Activated B cell treated with CpG ODN at 0.5 μM for 24 hours (primary cell): ENCODE measurements at regions not wholly inside any gene's neighbourhood (a gene's known extent, or its start where the extent isn't known, plus 50 kb on each side); places are given as distances from the start of the nearest gene placed in this dataset.

Experiments used
- ATAC-seq: fragments of 200-7000 bp; cut with Tn5 transposase; one replicate; pipeline ENCODE4 v1.10.0; 2021; ENCODE audit warnings: low read depth, mild to moderate bottlenecking, moderate library complexity
- CTCF ChIA-PET: fragments of 350-600 bp; sonication (Branson Sonifier 250); formaldehyde crosslinking; loops from one replicate; lab custom pipeline; 2021; ENCODE audit warnings: antibody characterized with exemption; lab: Charles Lee
- POLR2A ChIA-PET: fragments of 350-600 bp; sonication (Branson Sonifier 250); formaldehyde crosslinking; loops from one replicate; lab custom pipeline; 2021; ENCODE audit warnings: antibody characterized with exemption; lab: Charles Lee
- DNase-seq: peaks from one replicate; pipeline ENCODE4 v3.0.0; 2022
- H3K27ac Mint-ChIP-seq: one replicate; pipeline ENCODE4 v1.8.0; 2020; ENCODE audit warnings: mixed read lengths
- H3K27me3 Mint-ChIP-seq: one replicate; pipeline ENCODE4 v1.8.0; 2021; ENCODE audit warnings: mixed read lengths
- H3K36me3 Mint-ChIP-seq: one replicate; pipeline ENCODE4 v1.8.0; 2021; ENCODE audit warnings: low read depth, mixed read lengths
- H3K4me1 Mint-ChIP-seq: one replicate; pipeline ENCODE4 v1.8.0; 2021; ENCODE audit warnings: mixed read lengths
- H3K4me3 Mint-ChIP-seq: one replicate; pipeline ENCODE4 v1.8.0; 2020; ENCODE audit warnings: mild to moderate bottlenecking, mixed read lengths
- H3K9me3 Mint-ChIP-seq: one replicate; pipeline ENCODE4 v1.8.0; 2020; ENCODE audit warnings: mixed read lengths
- intact Hi-C: fragments of 100-400 bp; cut with micrococcal nuclease; formaldehyde crosslinking; loops from one replicate; pipeline ENCODE4 v1.15.1; 2024
- TF ChIP-seq, protein P1 (sequence below): fragments of 200-600 bp; IDR thresholded peaks from one replicate; pipeline ENCODE4 v1.8.0; 2022; ENCODE audit warnings: antibody characterized with exemption, mild to moderate bottlenecking

DNA sequence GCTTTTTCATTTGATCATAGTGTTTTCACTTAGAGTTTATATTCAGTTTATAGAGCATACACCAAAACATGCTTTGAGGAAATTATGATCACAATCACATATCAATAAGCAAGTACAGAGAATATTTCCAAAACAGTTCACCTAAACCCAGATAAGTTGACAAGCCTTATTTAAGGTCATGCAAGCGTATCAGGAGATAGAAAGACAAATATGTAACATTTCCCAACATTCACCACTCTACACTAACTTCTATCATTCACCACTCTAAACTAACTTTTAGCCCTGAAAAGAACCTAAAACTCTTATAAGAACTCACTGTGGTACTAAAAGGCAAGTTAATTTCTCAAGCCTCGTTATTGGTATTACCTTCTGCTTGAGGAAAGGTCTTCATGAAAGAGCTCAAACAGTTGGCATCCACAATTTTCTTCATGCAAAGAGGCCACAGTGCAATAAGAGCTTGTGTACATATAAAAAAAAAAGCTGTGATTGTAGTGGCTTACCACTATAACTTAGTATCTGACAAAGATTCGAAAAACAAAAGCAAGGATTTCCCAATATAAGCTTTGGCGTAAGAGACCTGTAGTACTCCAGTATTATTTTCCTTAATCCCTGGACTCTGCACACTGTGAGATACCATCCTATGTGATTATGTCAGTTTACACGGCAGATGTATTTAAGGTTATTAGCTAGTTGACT lies 903.3 kb downstream of the STIM2 start:
- ATAC-seq (no peak), DNase-seq (no peak)
- Mint-ChIP-seq H3K9me3 (no peaks in the 10 kb centered on the region), H3K27me3 (no peaks in the 10 kb centered on the region), H3K4me3 (no peak overlapping the region), H3K4me1 (no peaks in the 10 kb centered on the region), H3K36me3 (no peaks in the 10 kb centered on the region), H3K27ac (no peak overlapping the region)
- POLR2A ChIA-PET, result no interaction called here
- CTCF ChIA-PET, result no interaction called here
- intact Hi-C loops, result no loop called here
- TF ChIP-seq, protein P1, sequence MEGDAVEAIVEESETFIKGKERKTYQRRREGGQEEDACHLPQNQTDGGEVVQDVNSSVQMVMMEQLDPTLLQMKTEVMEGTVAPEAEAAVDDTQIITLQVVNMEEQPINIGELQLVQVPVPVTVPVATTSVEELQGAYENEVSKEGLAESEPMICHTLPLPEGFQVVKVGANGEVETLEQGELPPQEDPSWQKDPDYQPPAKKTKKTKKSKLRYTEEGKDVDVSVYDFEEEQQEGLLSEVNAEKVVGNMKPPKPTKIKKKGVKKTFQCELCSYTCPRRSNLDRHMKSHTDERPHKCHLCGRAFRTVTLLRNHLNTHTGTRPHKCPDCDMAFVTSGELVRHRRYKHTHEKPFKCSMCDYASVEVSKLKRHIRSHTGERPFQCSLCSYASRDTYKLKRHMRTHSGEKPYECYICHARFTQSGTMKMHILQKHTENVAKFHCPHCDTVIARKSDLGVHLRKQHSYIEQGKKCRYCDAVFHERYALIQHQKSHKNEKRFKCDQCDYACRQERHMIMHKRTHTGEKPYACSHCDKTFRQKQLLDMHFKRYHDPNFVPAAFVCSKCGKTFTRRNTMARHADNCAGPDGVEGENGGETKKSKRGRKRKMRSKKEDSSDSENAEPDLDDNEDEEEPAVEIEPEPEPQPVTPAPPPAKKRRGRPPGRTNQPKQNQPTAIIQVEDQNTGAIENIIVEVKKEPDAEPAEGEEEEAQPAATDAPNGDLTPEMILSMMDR, result no peak

- intact Hi-C loops, result no loop called here
- no peak overlapping the region for H3K4me3 Mint-ChIP-seq
Observed at GRCh38 chr4:27764526-27764837, 903.8 kb downstream of the STIM2 start.

DNA sequence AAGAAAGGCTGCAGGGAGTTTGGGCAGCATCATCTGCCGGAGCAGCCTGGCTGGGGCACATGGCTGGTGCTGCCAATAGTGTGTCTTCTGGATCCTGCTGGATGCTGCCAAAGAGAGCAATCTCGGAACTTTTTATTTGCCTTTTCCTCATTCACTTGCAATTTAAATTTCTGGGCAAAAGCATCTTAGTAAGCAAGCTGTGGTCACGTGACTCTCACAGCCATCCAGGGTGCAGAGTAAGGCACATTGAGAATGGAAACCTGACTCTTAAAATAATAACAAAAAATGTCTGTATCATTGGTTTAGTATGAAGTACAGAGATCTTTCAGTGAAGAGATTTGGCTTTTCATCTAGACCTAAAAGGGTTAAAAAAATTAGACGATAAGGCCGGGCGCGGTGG lies 910.3 kb downstream of the STIM2 start:
- Mint-ChIP-seq H3K36me3 (no peaks in the 10 kb centered on the region), H3K27ac (no peak overlapping the region), H3K27me3 (no peaks in the 10 kb centered on the region), H3K9me3 (peaks cover 6% of the 10 kb centered on the region), H3K4me3 (no peak overlapping the region), H3K4me1 (no peaks in the 10 kb centered on the region)
- DNase-seq (no peak), ATAC-seq (no peak)
- CTCF ChIA-PET, result no interaction called here
- intact Hi-C loops, result no loop called here
- POLR2A ChIA-PET, result no interaction called here
- TF ChIP-seq, protein P1, result no peak

More at GRCh38 chr4:27764526-27764837, 903.8 kb downstream of the STIM2 start:
- H3K4me1 Mint-ChIP-seq, result no peaks in the 10 kb centered on the region
- ATAC-seq (no peak), DNase-seq (no peak)
- no peaks in the 10 kb centered on the region for H3K36me3 Mint-ChIP-seq
- TF ChIP-seq, protein P1, result no peak
- no peak overlapping the region for H3K27ac Mint-ChIP-seq
- POLR2A ChIA-PET, result no interaction called here
- H3K27me3 Mint-ChIP-seq, result no peaks in the 10 kb centered on the region
- CTCF ChIA-PET, result no interaction called here
- no peaks in the 10 kb centered on the region for H3K9me3 Mint-ChIP-seq

- CTCF ChIA-PET, result no interaction called here
- Mint-ChIP-seq H3K9me3 (peaks cover 6% of the 10 kb centered on the region), H3K27me3 (no peaks in the 10 kb centered on the region), H3K4me1 (no peaks in the 10 kb centered on the region), H3K27ac (no peak overlapping the region), H3K4me3 (no peak overlapping the region), H3K36me3 (no peaks in the 10 kb centered on the region)
- intact Hi-C loops, result no loop called here
- POLR2A ChIA-PET, result no interaction called here
- ATAC-seq (no peak), DNase-seq (no peak)
- TF ChIP-seq, protein P1, result no peak
Observed at GRCh38 chr4:27775156-27775555, 914.5 kb downstream of the STIM2 start.

GRCh38 chr4:27779827-27780226 lies 919.2 kb downstream of the STIM2 start:
- Mint-ChIP-seq H3K27me3 (no peaks in the 10 kb centered on the region), H3K36me3 (no peaks in the 10 kb centered on the region), H3K4me3 (no peak overlapping the region), H3K9me3 (peaks cover 6% of the 10 kb centered on the region), H3K4me1 (no peaks in the 10 kb centered on the region), H3K27ac (no peak overlapping the region)
- ChIA-PET CTCF (no interaction called here), POLR2A (no interaction called here)
- DNase-seq (no peak), ATAC-seq (no peak)
- TF ChIP-seq, protein P1, result no peak
- intact Hi-C loops, result no loop called here
